Activated CD4-positive, alpha-beta T cell treated with anti-CD3 and anti-CD28 coated beads, Interleukin-2, amount 10 ng/mL, durations not matched to agents 7 days and 5 days (primary cell): ENCODE measurements at regions not wholly inside any gene's neighbourhood (a gene's known extent, or its start where the extent isn't known, plus 50 kb on each side); places are given as distances from the start of the nearest gene placed in this dataset.

Source experiments
- CTCF ChIA-PET: fragments of 350-600 bp; sonication (Branson Sonifier 250); formaldehyde crosslinking; loops from one replicate; lab custom pipeline; 2021; ENCODE audit warnings: antibody characterized with exemption; lab: Charles Lee
- POLR2A ChIA-PET: fragments of 350-600 bp; sonication (Branson Sonifier 250); formaldehyde crosslinking; loops from one replicate; lab custom pipeline; 2021; ENCODE audit warnings: antibody characterized with exemption; lab: Charles Lee
- DNase-seq: peaks from one replicate; pipeline ENCODE4 v3.0.0-alpha.2; 2020
- H3K27ac Mint-ChIP-seq: one replicate; pipeline ENCODE4 v1.8.0; 2021; ENCODE audit warnings: mild to moderate bottlenecking, moderate library complexity, mixed read lengths
- H3K27me3 Mint-ChIP-seq: one replicate; pipeline ENCODE4 v1.8.0; 2021; ENCODE audit warnings: mixed read lengths
- H3K36me3 Mint-ChIP-seq: one replicate; pipeline ENCODE4 v1.8.0; 2021; ENCODE audit warnings: low read depth, mixed read lengths
- H3K4me1 Mint-ChIP-seq: one replicate; pipeline ENCODE4 v1.8.0; 2021; ENCODE audit warnings: mixed read lengths
- H3K4me3 Mint-ChIP-seq: one replicate; pipeline ENCODE4 v1.8.0; 2021; ENCODE audit warnings: mild to moderate bottlenecking, moderate library complexity, mixed read lengths
- H3K9me3 Mint-ChIP-seq: one replicate; pipeline ENCODE4 v1.8.0; 2021; ENCODE audit warnings: mixed read lengths

DNA sequence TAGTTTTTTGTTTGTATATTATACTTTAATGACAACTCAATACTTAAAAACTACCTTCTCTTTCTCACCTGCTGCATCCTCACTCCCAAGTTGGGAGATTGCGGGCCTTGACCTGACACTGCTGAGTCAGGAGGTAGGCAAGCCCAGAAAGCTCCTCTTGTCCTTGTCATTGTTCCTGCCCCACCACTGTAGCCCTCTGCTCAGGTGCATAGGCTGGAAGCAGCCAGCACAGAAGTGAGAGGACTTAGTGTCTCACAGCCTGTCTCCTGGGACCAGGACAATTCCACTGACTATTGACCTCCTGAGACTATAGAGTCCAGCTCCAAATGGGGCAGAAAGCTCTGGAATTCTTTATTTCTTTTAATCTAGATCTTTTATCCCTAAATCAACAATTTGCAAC lies 123.5 kb upstream of the NDP start:
- no peaks in the 10 kb centered on the region for H3K4me1 Mint-ChIP-seq
- no peaks in the 10 kb centered on the region for H3K9me3 Mint-ChIP-seq
- no peak overlapping the region for H3K27ac Mint-ChIP-seq
- no peak for DNase-seq
- no peaks in the 10 kb centered on the region for H3K27me3 Mint-ChIP-seq
- CTCF ChIA-PET: no interaction called here
- no peak overlapping the region for H3K4me3 Mint-ChIP-seq
- POLR2A ChIA-PET: no interaction called here
- no peaks in the 10 kb centered on the region for H3K36me3 Mint-ChIP-seq

- Mint-ChIP-seq H3K4me3 (no peak overlapping the region), H3K4me1 (no peaks in the 10 kb centered on the region), H3K27ac (no peak overlapping the region), H3K36me3 (no peaks in the 10 kb centered on the region), H3K9me3 (no peaks in the 10 kb centered on the region), H3K27me3 (no peaks in the 10 kb centered on the region)
- DNase-seq: no peak
- ChIA-PET CTCF (no interaction called here), POLR2A (no interaction called here)
Measured at GRCh38 chrX:44094821-44095530, 121.8 kb upstream of the NDP start.

DNA sequence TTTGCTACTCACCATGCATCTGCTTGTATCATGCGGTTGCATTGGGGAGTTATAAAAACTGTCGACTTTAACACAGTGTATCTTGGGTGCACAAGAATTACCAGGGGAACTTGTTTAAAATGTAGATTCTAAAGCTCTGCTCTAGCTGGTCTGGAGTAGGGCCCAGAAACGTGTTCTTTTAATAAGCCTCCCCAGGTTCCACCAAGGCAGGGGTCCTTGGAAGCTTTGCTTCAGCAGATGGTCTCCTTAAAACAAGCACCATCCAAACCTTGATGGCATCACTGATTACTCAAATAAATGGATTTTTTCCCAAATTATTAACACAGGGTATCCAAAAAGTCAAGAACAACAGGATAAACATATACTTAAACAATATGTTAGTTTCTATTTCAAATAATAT lies 120.2 kb upstream of the NDP start:
- Mint-ChIP-seq H3K27ac (no peak overlapping the region), H3K4me1 (no peaks in the 10 kb centered on the region), H3K27me3 (no peaks in the 10 kb centered on the region), H3K36me3 (no peaks in the 10 kb centered on the region), H3K9me3 (no peaks in the 10 kb centered on the region), H3K4me3 (no peak overlapping the region)
- CTCF ChIA-PET: no interaction called here
- DNase-seq: no peak
- POLR2A ChIA-PET: no interaction called here

GRCh38 chrX:44092778-44093177 lies 119.6 kb upstream of the NDP start:
- Mint-ChIP-seq H3K36me3 (no peaks in the 10 kb centered on the region), H3K4me3 (no peak overlapping the region), H3K27me3 (no peaks in the 10 kb centered on the region), H3K4me1 (no peaks in the 10 kb centered on the region), H3K27ac (no peak overlapping the region), H3K9me3 (no peaks in the 10 kb centered on the region)
- ChIA-PET CTCF (no interaction called here), POLR2A (no interaction called here)
- no peak for DNase-seq

DNA sequence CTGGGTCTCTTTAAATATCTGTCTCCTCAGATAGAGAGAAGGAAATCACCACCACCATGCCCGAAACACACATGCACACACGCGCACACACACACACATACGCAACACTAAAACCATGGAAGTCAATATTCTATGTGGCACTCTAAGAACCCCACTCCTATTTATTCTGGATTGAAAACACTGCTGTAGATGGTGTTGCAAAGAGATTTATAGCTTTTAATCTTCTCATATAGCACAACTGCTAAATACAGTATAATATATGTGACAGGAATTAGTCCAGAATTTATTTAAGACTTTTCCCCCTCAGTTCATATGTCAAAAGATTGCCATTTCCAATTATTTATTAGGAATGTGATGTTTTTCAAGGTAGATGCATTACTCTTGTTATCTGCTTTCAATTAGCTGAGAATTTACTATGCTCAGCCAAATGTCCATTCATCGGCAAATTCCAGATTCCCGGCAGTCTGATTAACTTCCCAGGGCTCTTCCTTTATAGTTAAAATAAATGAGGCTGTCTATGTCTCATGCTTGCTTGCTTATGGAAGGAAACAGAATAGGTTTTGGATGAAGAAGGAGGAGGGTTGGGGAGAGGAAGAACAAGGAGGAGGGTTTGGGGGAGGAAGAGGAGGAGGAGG lies 115.4 kb upstream of the NDP start:
- Mint-ChIP-seq H3K9me3 (no peaks in the 10 kb centered on the region), H3K27me3 (no peaks in the 10 kb centered on the region), H3K4me3 (no peak overlapping the region), H3K36me3 (no peaks in the 10 kb centered on the region), H3K27ac (no peak overlapping the region), H3K4me1 (no peaks in the 10 kb centered on the region)
- ChIA-PET CTCF (no interaction called here), POLR2A (no interaction called here)
- no peak for DNase-seq

- Mint-ChIP-seq H3K36me3 (no peaks in the 10 kb centered on the region), H3K27me3 (no peaks in the 10 kb centered on the region), H3K4me1 (no peaks in the 10 kb centered on the region), H3K27ac (no peak overlapping the region), H3K9me3 (peaks cover 2% of the 10 kb centered on the region), H3K4me3 (no peak overlapping the region)
- no peak for DNase-seq
- ChIA-PET CTCF (no interaction called here), POLR2A (no interaction called here)
Measured at GRCh38 chrX:44085209-44085608, 112.0 kb upstream of the NDP start.

GRCh38 chrX:44082829-44083228 lies 109.6 kb upstream of the NDP start:
- ChIA-PET POLR2A (no interaction called here), CTCF (no interaction called here)
- Mint-ChIP-seq H3K9me3 (peaks cover 2% of the 10 kb centered on the region), H3K4me1 (no peaks in the 10 kb centered on the region), H3K4me3 (no peak overlapping the region), H3K36me3 (no peaks in the 10 kb centered on the region), H3K27me3 (no peaks in the 10 kb centered on the region), H3K27ac (no peak overlapping the region)
- DNase-seq: no peak

- no peak for DNase-seq
- H3K36me3 Mint-ChIP-seq: no peaks in the 10 kb centered on the region
- H3K27me3 Mint-ChIP-seq: no peaks in the 10 kb centered on the region
- H3K27ac Mint-ChIP-seq: no peak overlapping the region
- H3K9me3 Mint-ChIP-seq: peaks cover 2% of the 10 kb centered on the region
- no peak overlapping the region for H3K4me3 Mint-ChIP-seq
- H3K4me1 Mint-ChIP-seq: no peaks in the 10 kb centered on the region
- CTCF ChIA-PET: interaction anchor here (0.8 kb wide), 1 partner anchor 24 kb away, joined by 3 read pairs; no protein-coding TSS in a partner anchor
- POLR2A ChIA-PET: no interaction called here
Measured at GRCh38 chrX:44080083-44080482, 106.9 kb upstream of the NDP start.

GRCh38 chrX:44072631-44073030 lies 99.4 kb upstream of the NDP start:
- H3K4me3 Mint-ChIP-seq: no peak overlapping the region
- no peaks in the 10 kb centered on the region for H3K9me3 Mint-ChIP-seq
- H3K27me3 Mint-ChIP-seq: no peaks in the 10 kb centered on the region
- no peak for DNase-seq
- ChIA-PET CTCF (no interaction called here), POLR2A (no interaction called here)
- H3K27ac Mint-ChIP-seq: no peak overlapping the region
- H3K36me3 Mint-ChIP-seq: no peaks in the 10 kb centered on the region
- no peaks in the 10 kb centered on the region for H3K4me1 Mint-ChIP-seq

GRCh38 chrX:44071847-44072551 lies 98.8 kb upstream of the NDP start:
- H3K36me3 Mint-ChIP-seq: no peaks in the 10 kb centered on the region
- ChIA-PET POLR2A (no interaction called here), CTCF (no interaction called here)
- no peak overlapping the region for H3K27ac Mint-ChIP-seq
- DNase-seq: no peak
- no peaks in the 10 kb centered on the region for H3K4me1 Mint-ChIP-seq
- H3K4me3 Mint-ChIP-seq: no peak overlapping the region
- no peaks in the 10 kb centered on the region for H3K27me3 Mint-ChIP-seq
- peaks cover under 1% of the 10 kb centered on the region for H3K9me3 Mint-ChIP-seq

DNA sequence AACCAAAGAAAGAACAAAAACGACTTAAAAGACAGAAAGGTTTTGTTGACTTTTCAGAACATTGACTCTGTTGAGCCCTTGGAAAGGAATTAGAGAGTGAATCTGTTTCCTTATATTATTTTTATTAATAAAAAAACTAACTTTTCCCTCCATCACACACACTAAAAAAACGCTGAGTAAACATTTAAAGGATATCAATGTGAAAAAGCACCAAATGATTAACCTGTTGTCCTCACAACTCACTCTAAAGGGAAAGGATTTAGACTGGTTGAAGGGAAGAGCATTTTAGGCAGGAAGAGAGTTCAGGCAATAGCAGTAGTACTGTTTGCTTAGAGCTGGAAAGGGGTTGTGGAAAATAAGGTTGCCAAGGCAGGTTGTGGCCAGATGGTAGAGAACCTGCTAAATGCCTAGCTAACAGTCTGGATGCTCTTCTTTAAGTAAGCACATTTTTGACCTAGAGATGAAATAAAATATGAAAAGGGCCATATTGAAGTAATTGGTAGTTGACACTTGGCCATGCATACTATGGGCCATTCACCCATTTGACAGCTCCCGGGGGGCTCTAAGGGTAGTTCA lies 98.0 kb upstream of the NDP start:
- peaks cover 6% of the 10 kb centered on the region for H3K9me3 Mint-ChIP-seq
- no peaks in the 10 kb centered on the region for H3K4me1 Mint-ChIP-seq
- H3K27ac Mint-ChIP-seq: no peak overlapping the region
- H3K4me3 Mint-ChIP-seq: no peak overlapping the region
- H3K27me3 Mint-ChIP-seq: no peaks in the 10 kb centered on the region
- ChIA-PET POLR2A (no interaction called here), CTCF (no interaction called here)
- DNase-seq: no peak
- no peaks in the 10 kb centered on the region for H3K36me3 Mint-ChIP-seq

DNA sequence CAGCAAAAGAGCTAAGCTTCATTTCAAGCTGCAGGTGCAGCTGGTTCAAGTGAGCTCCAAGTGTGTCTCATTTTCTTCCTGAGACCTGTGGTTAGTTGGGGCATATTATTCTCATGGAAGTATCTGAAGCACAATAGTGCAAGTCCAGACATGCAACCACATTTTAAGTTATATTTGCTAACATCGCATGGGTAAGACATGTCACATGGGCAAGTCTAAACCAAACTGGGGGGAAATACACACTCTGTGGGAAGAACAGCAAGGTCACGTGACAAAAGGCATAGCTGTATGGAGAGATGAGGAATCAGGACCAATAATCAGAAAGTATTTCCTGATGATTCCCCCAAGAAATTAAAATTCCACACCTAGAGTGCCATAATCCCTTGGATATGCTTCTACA lies 94.9 kb upstream of the NDP start:
- H3K27me3 Mint-ChIP-seq: no peaks in the 10 kb centered on the region
- no peak overlapping the region for H3K4me3 Mint-ChIP-seq
- peaks cover 6% of the 10 kb centered on the region for H3K9me3 Mint-ChIP-seq
- no peaks in the 10 kb centered on the region for H3K36me3 Mint-ChIP-seq
- ChIA-PET CTCF (interaction anchor here (0.6 kb wide), 1 partner anchor 496 kb away, joined by 3 read pairs; no protein-coding TSS in a partner anchor), POLR2A (no interaction called here)
- no peaks in the 10 kb centered on the region for H3K4me1 Mint-ChIP-seq
- no peak for DNase-seq
- no peak overlapping the region for H3K27ac Mint-ChIP-seq

- no peak overlapping the region for H3K4me3 Mint-ChIP-seq
- H3K27ac Mint-ChIP-seq: no peak overlapping the region
- H3K36me3 Mint-ChIP-seq: no peaks in the 10 kb centered on the region
- peaks cover 6% of the 10 kb centered on the region for H3K9me3 Mint-ChIP-seq
- ChIA-PET CTCF (no interaction called here), POLR2A (no interaction called here)
- no peaks in the 10 kb centered on the region for H3K4me1 Mint-ChIP-seq
- no peaks in the 10 kb centered on the region for H3K27me3 Mint-ChIP-seq
- DNase-seq: no peak
Measured at GRCh38 chrX:44063606-44064005, 90.4 kb upstream of the NDP start.
